HEK293T (cell line): ENCODE measurements at regions not wholly inside any gene's neighbourhood (a gene's known extent, or its start where the extent isn't known, plus 50 kb on each side); places are given as distances from the start of the nearest gene placed in this dataset.

Experiments used
- ELF4 ChIP-seq: fragments of 450-650 bp; IDR thresholded peaks from 2 replicates; pipeline ENCODE4 v1.6.1; 2017; ENCODE audit warnings: antibody characterized with exemption
- FOXA1 ChIP-seq: fragments of 450-650 bp; IDR thresholded peaks from 2 replicates; pipeline ENCODE4 v1.6.1; 2016; ENCODE audit warnings: mild to moderate bottlenecking
- FOXM1 ChIP-seq: fragments of 450-650 bp; IDR thresholded peaks from 2 replicates; pipeline ENCODE4 v1.6.1; 2017; ENCODE audit warnings: mild to moderate bottlenecking, borderline replicate concordance
- HDGF ChIP-seq: fragments of 450-650 bp; IDR thresholded peaks from 2 replicates; pipeline ENCODE4 v1.6.1; 2017; ENCODE audit warnings: antibody characterized with exemption, borderline replicate concordance
- NFRKB ChIP-seq: fragments of 450-650 bp; IDR thresholded peaks from 2 replicates; pipeline ENCODE4 v1.6.1; 2016; ENCODE audit warnings: mild to moderate bottlenecking, moderate library complexity
- SP1 ChIP-seq: fragments of 450-650 bp; IDR thresholded peaks from 2 replicates; pipeline ENCODE4 v1.6.1; 2017
- SUZ12 ChIP-seq: fragments of 450-650 bp; IDR thresholded peaks from 2 replicates; pipeline ENCODE4 v1.6.1; 2016; ENCODE audit warnings: mild to moderate bottlenecking
- TARDBP ChIP-seq: fragments of 450-650 bp; IDR thresholded peaks from 2 replicates; pipeline ENCODE4 v1.6.1; 2016
- ZNF384 ChIP-seq: fragments of 450-650 bp; IDR thresholded peaks from 2 replicates; pipeline ENCODE4 v1.6.1; 2016
- TF ChIP-seq, protein P1 (sequence below): fragments of 450-650 bp; IDR thresholded peaks from 2 replicates; pipeline ENCODE4 v1.6.1; 2016

DNA sequence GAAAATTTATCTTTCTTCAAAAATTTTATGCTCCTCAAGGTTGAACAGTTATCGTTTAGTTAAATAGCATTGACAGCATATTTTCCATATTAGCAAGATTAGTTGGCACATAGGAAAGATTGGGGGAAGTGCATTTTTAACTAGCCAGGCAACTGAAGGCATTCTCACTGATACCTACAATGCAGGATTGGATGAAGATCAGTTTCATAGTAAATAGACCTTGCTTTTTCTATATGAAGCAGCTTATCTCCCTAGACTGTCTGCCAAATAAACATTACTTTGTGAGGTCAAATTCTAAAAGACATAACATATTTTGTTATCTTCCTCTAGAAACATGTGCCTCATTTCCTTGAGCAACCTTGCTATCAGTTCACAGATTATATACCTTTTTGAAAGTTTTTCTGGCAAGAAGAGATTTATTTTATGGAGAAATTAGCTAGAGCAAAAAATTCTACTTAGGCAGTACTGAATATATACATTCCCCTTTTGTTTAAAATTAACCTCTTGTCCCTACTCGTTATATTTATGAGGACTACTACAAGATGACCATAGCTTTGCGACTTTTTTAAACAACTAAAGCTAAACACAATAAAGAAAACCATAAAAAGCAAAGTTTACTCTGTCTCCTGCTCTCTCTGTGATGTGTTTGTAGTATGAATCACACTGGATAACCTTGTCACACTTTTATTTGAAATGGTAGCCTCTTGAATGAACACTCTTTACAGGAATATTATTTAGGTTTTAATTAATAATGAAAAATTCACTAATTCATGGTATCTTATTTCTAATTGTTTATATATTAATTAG is 654.9 kb upstream of the TBL1XR1 start:
- TF ChIP-seq FOXA1 (no peak), FOXM1 (no peak), HDGF (no peak), ELF4 (no peak), ZNF384 (no peak), NFRKB (no peak), TARDBP (no peak), SUZ12 (no peak), SP1 (no peak)
- TF ChIP-seq, protein P1, sequence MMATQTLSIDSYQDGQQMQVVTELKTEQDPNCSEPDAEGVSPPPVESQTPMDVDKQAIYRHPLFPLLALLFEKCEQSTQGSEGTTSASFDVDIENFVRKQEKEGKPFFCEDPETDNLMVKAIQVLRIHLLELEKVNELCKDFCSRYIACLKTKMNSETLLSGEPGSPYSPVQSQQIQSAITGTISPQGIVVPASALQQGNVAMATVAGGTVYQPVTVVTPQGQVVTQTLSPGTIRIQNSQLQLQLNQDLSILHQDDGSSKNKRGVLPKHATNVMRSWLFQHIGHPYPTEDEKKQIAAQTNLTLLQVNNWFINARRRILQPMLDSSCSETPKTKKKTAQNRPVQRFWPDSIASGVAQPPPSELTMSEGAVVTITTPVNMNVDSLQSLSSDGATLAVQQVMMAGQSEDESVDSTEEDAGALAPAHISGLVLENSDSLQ: no peak
